ENCODE measurements at regions not wholly inside any gene's neighbourhood (a gene's known extent, or its start where the extent isn't known, plus 50 kb on each side); places are given as distances from the start of the nearest gene placed in this dataset.
"Not testable (repeated sequence)": the region's sequence is repeated elsewhere in the genome, so short reads cannot be mapped to it uniquely, and the experiment has no call there.

DNA sequence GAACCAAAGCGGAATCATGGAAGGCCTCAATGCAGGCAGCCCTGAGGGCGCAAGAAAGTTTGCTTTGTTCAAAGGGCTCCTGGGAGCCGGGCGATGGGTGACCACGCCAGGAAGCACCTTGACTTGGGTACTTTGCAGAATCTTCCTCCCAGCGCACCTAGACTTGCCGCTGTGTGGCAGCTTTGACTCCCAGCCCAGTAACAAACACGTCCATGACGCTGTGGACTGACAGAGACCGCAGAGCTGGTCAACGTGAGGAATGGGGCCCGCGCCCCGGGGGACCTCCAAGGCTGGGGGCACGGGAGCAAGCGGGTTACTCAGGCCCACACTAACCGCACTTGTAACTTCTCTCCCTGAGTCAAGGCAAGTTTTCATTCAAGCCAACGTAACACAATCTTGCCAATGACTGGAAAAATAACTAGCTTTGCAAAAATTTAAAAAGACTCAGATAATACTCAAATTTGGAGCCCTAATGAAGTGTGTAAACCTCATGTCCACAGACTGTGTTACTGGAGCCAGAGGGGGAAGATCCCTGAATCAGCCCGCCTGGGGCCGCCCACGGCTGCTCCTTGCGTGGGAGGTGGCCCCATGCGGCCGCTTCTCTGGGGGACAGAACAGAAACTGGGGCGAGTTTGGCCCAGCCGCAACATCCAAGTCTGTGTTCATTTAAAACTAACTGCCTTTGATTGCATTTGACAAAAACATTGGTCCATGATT is 130.8 kb downstream of the DNAJB6 start:
- DNase-seq = no peak

DNA sequence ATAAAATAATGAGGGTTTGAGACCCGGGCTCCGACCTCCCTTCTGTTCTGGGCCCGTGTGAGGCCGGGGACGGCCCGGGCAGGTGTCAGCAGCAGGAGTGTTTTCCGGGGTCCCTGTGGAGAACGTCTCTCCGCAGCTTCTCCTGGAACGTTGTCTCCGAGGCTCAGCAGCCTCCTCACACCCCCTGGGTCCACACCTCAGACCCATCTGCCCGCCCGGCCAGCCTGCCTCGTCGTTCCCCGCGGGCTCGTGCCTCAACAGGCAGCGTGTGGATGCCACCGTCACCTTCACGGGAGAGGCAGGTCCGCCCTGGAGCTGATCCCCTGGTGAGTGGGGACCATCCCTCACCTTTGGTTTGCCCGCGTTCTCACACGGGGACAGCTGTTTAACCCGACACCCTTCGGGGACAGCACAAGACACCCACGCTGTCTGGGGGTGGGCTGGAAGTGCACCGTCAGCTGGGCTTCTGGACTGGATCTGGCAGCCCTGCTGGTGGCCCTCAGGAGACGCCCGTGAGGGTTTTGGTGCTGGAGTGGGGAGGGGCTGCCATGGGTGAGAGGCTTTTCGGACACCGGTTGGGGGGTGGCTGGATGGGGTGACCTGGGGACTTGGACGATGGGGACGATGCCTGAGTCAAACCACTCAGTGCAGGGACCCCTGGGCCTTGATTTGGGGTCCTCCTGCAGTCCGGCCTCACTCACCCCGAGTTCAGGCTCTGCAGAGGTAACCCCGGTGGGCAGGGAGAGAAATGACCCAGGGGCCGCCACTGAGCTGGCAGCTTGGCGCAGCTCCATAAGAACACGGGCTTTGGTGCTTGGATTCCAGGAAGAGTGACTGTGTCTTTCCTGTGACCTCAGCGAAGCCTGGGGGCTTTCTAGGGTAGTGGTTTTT is 131.7 kb downstream of the DNAJB6 start:
- no peak for DNase-seq

DNA sequence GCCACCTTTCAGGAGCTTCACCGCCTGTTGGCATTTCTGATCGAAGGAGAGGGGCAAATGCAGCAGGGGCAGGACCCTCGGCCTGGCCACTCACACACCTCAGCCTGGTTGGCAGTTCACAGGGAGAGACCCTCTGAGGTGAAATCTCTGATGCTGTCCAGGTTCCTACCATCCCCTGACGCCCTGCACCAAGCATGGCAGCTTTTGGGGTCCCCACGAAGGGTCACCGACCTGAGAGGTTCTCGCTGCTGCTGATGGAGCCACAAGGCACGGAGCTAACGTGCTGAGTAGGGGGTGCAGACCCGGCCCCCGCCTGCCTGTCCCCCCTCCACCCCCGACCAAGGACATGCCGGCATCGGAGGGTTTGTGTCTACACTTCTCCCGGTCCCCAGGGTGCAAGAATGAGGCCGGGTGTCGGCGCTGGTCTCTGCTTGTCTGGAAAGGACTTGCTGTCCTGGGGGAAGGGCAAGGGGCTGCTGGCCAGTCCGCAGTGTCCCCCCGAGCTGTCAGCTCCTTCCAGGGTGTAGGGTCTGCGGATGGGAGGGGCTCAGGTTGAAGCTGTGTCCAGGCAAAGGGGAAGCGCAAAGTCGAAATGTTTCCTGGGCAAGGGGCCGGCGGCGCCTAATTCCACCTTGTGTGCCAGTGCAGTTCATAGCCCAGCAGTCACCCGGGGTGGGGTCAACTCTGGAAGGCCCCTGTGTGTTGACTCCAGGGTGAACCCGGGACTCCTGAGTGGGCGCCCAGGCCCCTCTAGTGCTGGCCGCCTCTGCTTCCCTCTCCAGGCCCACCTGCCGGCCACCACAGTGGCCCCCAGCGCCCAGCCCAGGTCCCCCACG is 132.6 kb downstream of the DNAJB6 start:
- DNase-seq = no peak

DNA sequence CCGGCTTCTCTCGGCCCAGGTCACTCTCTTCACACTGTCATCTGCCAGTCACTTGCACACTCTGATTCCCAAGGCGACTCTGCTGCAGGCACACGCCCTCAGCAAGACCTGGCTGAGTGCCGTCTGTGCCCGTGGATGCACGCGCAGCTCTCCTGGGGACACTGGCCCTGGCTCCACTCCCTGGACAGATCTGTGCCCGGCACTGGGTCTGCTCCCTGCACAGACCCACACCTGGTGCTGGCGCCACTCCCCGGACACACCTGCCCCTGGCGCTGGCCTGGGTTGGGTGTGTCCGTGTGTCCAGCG is 133.2 kb downstream of the DNAJB6 start:
- no peak for DNase-seq

DNA sequence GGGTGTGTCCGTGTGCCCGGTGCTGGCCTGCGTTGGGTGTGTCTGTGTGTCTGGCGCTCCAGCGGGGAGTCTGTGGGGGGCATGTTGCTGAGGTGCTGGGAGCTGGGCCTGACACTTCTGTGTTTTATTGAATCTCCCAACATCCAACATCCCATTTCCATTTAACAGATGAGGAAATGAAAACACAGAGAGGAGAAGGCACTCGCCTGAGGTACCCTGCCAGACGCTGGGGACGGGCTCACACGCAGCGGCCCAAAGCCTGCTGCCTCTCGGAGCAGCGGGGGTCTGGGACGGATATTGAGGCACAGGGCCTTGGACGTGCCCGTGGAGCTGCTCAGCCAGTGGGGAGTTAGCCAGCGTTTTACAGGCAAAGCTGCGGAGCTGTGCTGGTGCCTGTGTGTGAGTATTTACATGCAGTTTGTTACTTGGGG is 133.9 kb downstream of the DNAJB6 start:
- DNase-seq = no peak

DNA sequence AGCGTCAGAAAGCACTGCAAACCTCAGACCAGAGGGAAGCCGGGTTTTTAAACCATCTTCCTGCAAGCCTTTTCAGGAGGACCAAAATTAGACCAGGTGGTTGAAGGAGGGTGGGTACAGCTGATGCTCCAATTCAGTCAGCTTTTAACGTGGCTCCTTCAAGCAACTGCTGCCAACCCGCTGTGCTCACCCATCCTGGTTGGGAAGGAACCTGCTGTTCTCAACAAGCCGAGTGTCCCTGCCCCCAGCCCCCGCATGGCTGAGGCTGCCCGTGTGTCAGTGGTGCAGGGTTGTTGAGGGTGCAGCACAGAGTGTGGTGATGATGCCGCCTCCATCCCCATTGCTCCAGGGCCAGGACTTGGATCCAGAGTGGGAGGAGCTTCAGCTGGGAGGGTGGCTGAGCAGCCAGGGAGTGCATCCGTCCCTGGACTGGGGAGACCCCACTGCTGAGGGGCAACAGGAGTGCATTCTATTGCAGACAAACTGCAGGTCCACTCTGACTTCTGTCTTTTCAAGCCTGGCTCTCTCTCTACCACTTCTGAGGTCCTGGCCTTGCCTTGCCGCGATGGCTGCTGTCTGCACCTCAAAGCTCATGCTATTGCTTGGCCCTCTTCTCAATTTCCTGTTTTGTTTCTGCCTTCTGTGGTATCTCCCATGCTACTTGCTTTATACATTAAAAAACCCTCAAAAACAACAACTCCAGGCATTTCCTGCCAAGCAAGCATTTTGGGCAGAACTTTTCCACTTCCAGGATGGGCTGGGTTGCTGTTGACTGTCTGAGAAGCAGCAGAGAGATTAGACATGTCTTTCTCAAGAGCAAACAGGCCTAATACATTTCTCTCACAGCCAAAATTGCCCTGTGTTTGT is 134.7 kb downstream of the DNAJB6 start:
- no peak for DNase-seq

DNA sequence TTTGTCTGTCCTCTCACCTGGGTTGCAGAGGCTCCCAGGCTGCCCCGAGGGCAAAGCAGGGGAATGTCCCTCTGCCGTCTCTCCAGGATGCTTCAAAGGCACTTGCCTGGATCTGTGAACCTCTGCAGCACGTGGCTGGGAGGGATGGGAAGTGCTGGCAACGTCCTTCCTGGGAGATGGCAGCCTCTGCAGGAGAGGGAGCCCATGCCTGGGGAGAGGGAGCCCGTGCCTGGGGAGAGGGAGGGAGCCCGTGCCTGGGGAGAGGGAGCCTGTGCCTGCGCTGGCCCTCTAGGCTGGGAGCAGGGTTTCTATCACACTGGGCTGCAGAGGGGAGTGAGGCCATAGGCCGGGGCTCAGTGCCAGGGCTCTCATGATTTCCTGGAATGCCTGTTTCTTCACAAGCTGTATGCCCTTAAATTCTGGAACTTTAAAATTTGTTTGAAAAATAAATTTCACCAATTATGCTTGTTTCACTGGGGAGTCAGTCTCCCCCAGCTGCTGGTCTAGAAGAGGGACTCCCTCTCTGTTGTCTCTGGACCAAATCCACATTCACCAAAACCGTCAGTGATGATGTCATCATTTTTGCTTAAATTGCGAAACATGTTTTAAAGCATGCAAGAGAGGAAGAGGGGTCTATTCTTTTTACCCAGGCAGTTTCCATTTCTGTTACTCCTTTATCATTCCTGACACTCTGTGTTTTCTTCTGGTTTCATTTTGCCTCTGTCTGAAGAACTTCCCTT is 135.7 kb downstream of the DNAJB6 start:
- no peak for DNase-seq

DNA sequence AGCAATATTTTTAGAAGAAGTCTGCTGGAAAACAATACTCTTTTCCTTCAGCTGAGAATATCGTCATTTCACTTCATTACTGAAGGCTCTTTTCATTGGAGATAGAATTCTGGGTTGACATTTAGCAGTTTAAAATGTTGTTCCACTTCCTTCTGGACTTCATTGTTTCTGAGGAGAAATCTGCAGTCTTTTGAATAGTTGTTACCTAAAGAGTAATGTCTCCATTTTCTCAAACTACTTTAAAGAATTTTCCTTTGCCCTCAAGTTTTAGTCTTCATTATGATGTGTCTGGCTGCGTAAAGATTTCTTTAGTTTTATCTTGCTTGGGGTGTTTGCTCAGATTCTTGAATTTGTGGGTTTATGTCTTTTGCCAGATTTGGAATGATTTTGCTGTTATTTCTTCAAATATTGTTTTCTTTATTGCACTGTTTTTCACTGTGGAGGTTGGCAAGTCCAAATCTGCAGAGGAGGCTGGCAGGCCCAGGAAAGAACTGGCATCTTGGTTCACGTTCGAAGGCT is 136.3 kb downstream of the DNAJB6 start:
- no peak for DNase-seq

DNA sequence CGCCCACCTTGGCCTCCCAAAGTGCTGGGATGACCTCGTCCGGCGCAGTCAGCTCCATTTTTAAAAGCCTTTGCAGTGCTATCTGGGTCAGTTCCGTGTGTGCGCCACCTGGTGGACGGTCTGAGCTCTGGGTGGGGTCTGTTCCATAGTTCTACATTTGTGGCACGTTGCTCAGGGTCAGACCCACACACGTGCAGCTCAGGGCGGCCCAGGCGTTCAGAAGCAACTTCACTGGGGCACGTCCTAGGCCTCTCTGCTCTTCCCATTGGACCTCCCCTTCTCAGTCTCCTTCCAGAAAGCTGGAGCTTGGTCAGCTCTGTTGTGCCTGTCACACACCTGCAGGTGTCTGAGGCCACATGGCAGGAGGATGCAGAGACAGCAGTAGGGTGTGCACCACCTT is 137.9 kb downstream of the DNAJB6 start:
- DNase-seq = peak; percentile 79

DNA sequence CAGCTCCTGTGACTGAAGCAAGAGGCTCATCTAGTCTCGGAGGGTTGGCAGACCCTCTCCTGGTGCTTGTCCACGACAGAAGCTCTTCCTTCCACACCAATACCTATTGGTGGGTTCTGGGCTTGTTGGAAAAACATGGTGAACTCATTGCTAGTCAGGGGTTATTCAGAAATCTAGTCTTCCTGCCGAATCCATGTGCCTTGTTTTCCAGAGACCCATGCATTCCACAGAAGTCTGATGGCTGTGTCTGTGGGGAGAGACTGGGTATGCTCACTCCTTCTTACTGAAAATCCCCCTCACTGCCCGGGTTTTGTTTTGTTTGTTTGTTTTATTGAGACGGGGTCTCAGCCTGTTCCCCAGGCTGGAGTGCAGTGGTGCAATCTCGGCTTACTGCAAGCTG is 138.3 kb downstream of the DNAJB6 start:
- DNase-seq = no peak

DNA sequence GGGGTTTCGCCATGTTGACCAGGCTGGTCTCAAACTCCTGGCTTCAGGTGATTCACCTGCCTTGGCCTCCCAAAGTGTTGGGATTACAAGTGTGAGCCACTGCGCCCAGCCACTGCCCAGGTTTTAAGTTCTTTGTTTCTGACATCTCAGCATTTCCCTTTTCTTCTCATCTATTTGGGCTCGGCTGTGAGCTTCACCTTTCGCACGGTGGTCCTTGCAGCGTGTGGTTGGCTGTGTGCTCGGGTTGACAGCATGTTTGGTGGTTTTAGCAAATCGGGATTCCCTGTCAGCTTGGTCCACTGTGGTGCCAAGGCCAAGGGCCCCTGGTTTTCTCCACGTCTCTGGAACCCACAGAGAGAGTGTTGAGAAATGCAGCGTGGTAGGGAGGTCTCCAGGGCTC is 138.8 kb downstream of the DNAJB6 start:
- no peak for DNase-seq

DNA sequence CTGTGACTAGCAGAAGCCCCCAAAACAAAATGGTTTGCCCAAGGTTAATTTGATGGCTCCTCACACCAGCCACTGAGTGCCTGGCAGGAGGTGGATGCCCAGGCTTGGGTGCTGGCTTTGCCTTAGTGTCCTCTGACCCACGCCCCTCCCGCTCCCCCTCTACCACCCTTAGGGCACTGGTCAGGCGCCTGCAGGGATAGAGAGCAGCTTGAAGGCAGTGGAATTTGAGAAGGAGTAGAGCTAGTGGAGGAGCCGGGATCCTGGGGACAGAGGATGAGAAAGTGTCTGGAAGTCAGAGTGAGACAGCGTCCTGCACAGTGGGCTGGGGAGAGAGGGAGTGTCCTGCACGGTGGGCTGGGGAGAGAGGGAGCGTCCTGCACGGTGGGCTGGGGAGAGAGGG is 139.4 kb downstream of the DNAJB6 start:
- no peak for DNase-seq

DNA sequence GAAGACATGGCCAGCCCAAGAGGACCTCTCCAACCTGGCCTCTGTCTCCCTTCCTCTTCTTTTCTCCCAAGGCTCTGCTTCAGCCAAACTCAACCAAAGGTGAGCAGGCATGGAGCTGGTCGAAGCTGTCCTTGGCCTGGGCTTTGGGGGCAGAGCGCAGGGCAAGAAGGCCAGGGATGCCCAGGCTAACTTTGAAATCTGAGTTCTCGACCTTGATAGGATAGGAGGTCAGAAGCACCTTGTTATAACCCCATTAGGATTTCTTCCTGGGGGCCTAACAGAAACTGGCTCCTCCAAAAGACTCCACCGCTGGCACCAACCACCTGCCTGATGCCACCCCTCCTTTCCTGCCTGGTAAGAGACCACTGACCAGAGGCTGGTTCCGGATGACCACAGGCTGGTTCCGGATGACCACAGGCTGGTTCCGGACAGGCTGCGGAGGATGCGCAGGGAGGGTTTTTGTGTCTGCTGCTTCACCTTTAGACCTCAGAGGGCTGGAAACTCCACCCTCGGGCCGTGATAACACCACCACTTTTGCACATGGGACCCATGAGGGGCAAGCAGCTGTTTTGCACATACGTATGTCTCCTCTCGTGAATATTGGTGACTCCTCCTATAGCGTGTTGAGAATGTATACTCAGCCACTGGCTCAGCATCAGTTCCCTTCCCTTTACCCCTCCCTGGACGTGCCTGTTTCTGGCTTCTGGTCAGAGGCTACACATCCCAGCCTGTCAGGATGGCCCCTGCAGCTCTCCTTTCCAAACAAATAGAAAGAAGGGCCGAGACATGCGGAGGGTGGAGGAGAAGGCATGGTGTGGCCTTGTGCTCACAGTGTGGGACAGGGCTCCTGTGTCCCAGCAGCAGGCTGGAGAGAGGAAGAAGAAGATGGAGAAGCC is 140.1 kb downstream of the DNAJB6 start:
- DNase-seq = no peak

DNA sequence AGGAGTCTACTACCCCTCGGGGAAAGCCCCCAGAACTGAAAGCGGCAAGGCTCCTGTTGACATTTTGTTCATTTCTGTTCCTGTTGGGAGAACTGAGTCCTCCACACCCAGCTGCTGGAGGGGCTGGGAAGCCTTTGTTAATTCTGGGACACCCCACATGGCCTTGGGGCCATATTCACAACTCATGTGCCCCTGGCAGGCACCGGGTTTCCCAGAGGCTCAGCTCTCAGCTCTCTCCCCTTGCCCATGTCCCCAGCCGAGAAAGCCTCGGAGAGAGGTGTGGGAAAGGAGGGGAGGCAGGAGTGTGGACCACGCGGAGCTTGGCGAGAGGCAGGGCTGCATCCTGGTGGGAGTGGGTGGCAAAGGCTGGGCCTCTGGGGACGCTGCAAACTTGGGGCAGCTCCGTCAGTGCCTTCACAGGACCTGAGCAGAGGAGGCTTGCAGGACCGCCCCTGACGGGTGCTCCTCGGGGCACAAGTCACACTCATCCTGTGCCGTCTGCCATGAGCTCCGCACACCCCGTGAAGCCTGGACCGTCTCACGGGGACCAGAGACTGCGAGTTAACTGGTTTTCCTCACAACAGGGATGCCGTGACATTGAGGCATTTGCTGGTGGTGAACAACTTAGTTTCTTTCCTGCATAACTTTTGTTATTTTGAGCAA is 140.9 kb downstream of the DNAJB6 start:
- DNase-seq = peak; percentile 50

DNA sequence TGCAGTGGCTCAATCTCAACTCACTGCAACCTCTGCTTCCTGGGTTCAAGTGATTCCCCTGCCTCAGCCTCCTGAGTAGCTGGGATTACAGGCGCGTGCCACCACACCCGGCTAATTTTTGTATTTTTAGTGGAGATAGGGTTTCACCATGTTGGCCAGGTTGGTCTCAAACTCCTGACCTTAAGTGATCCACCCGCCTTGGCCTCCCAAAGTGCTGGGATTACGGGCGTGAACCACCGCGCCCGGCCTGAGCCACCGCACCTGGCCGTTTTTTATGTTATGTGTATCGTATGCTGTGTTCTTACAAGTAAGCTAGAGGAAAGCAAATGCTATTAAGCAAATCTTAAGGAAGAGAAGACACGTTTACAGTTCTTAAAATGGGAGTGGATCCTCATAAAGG is 141.8 kb downstream of the DNAJB6 start:
- DNase-seq = not testable (repeated sequence)

DNA sequence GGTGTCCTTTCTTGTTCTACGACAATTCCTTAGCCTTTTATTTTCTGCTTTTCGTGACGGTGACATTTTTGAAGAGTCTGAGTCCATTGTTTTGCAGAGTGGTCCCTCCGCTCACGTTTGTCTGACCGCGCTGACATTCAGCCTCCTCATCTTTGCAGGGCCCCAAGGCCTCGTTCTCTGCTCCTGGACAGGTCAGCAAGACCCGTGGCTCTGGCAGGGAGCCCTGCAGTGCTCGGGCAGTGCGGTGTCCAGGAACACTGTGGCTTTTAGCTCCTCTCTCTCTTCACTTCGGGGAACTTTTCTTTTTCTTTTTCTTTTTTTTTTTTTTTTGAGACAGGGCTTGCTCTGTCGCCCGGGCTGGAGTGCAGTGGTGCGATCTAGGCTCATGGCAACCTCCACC is 142.5 kb downstream of the DNAJB6 start:
- no peak for DNase-seq

DNA sequence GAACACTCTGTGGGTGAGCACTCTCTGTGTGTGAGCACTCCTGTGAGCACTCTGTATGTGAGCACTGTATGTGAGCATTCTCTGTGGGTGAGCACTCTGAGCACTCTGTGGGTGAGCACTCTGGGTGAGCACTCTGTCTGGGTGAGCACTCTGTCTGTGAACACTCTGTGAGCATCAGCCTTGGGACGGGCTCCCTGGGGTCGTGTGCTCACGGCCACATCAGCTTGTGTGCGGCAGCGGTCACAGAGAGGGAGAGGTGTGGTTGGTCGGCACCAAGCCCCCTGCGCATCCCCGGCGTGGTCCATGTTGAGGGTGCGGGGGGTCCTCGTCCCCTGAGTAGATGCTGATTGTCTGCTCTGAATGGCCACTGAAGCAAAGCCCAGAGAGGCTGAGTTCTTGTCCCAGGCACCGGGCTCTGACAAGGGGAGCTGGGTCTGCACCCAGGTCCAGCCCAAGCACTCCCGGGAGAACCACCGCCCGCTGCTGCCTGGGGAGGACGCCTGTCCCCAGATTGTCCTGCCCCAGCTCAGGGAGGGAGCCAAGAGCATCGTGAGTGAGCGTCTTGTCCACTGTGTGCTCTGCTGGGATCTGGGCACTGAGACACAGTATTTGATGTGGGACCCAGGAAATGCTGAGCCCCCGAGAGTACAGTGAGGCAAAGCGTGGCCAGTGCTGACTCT is 143.7 kb downstream of the DNAJB6 start:
- no peak for DNase-seq

DNA sequence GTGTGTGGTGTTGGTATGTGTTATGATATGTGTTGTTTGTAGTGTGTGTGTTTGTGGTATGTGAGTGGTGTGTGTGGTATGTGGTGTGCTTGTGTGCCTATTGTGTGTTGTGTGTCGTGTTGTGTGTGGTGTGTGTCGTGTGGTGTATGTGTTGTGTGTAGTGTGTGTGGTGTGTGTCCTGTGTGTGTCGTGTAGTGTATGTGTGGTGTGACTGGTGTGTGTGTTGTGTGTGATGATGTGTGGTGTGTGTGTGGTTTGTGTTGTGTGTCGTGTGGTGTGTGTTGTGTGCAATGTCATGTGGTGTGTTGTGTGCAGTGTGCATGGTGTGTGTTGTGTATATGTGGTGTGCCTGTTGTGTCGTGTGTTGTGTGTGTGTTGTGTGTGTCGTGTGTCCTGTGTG is 144.6 kb downstream of the DNAJB6 start:
- DNase-seq = no peak

DNA sequence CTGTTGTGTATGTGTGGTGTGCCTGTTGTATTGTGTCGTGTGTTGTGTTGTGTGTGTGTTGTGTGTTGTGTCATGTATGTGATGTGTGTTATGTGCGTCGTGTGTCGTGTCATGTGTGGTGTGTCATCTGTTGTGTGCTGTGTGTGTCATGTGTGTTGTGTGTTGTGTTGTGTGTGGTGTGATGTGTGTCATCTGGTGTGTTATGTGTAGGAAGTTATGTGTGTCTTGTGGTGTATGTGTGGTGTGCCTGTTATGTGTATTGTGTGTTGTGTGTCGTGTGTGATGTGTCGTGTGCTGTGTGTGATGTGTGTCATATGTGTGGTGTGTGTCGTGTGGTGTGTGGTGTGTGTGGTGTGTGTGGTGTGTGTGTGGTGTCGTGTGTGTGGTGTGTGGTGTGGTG is 145.2 kb downstream of the DNAJB6 start:
- no peak for DNase-seq

Measured in RPMI8226 (cell line).